ENCODE measurements at regions not wholly inside any gene's neighbourhood (a gene's known extent, or its start where the extent isn't known, plus 50 kb on each side); places are given as distances from the start of the nearest gene placed in this dataset.

DNA sequence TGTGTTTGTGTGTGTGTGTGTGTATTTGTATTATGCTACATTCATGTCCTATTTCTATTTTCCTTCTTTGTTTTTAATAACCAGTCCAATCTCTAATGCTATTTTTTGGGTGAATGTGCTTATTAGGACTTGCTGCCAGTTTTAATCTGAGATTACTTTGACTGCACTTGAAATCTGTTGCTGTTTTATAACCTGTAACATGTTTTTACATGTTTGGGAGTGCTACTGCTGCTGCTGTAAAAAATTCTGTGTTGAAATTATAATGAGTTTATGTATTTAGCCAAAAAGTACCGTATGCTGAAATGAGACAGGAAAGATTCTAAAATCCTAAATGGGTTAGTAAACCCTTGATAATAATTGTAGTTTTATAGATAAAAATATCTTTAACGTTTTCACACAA is 104.7 kb upstream of the SSBP2 start:
- no peak for DNase-seq

More for the DNA sequence above, 104.7 kb upstream of the SSBP2 start:
- WGBS, 2 experiments (ENCODE audit: extremely low coverage in 2 of 2, insufficient read length in 1 of 2) = no CpG with 5 or more reads among the region's 2 CpGs
- Histone ChIP-seq H3K23ac (ENCODE audit: low read depth, low read length) (no peak overlapping the region), H2AFZ (replicated peaks; ENCODE audit: low read length, poor library complexity) (no peak overlapping the region), H3K18ac (ENCODE audit: low read depth, low read length) (no peak overlapping the region; the same call in 1 of the 2 replicates), H2BK120ac (ENCODE audit: low read depth, low read length) (no peak overlapping the region), H3K14ac (replicated peaks; ENCODE audit: low read depth, low read length) (no peak overlapping the region), H3K79me1 (ENCODE audit: low read depth in 1 of 2, low read length in 2 of 2) (peaks cover 0 to 6% of the 10 kb centered on the region in 2 experiments; a peak in 2 of 4 replicates), H3K27ac (ENCODE audit: insufficient read depth, low read length) (no peak overlapping the region), H2AK9ac (replicated peaks; ENCODE audit: low read depth, low read length, poor library complexity) (no peak overlapping the region), H3K4me3 (ENCODE audit: insufficient read depth, low read depth, low read length) (no peak overlapping the region), H2AK5ac (ENCODE audit: low read depth, low read length) (no peak overlapping the region), H3K4me2 (ENCODE audit: low read depth, low read length) (no peak overlapping the region), H3K4me1 (ENCODE audit: control insufficient read depth, insufficient read depth, low read length) (peaks cover 17% of the 10 kb centered on the region), H4K20me1 (ENCODE audit: insufficient read depth, low read length) (no peaks in the 10 kb centered on the region), H2BK20ac (ENCODE audit: low read depth, low read length) (no peak overlapping the region), H2BK15ac (ENCODE audit: low read depth, low read length) (no peak overlapping the region), H4K8ac (ENCODE audit: low read depth in 2 of 2, low read length in 2 of 2) (no peak overlapping the region; a peak in 1 of 4 replicates), H2BK5ac (ENCODE audit: low read depth, low read length, poor library complexity, severe bottlenecking) (no peak overlapping the region), H3K4ac (ENCODE audit: low read depth, low read length) (no peak overlapping the region), H4K5ac (ENCODE audit: low read depth, low read length) (no peak overlapping the region), H3K9ac (ENCODE audit: low read depth, low read length) (no peak overlapping the region), H3K56ac (ENCODE audit: extremely low read depth, insufficient read depth, low read length) (no peak overlapping the region), H4K91ac (ENCODE audit: insufficient read depth, low read depth, low read length) (no peak overlapping the region), H3K9me3 (ENCODE audit: control insufficient read depth, insufficient read depth, low read length) (no peaks in the 10 kb centered on the region), H3K9me1 (ENCODE audit: insufficient read depth, low read length) (peaks cover 9% of the 10 kb centered on the region; the same call in 1 of the 2 replicates), H3K36me3 (ENCODE audit: control insufficient read depth, insufficient read depth, low read length) (no peaks in the 10 kb centered on the region), H3K27me3 (ENCODE audit: control insufficient read depth, insufficient read depth, low read length) (no peaks in the 10 kb centered on the region; the same call in 1 of the 2 replicates)
- BruUV-seq (replicated peaks) = no TSS peak
- in situ Hi-C loops (cut with MboI; ENCODE audit: low sequenced_read_pairs) = loop anchor here (10.0 kb wide), 2 partner anchors 309 to 431 kb away; no protein-coding TSS in a partner anchor
- dilution Hi-C loops (cut with HindIII; ENCODE audit: low sequenced_read_pairs, unreplicated experiment) = no loop called here
- no peak for ATAC-seq (ENCODE audit: low read depth)
- TF ChIP-seq MAZ (IDR thresholded peaks at IDR 0.05; ENCODE audit: borderline replicate concordance, low read depth, low read length) (no peak), CEBPB (IDR thresholded peaks at IDR 0.05; ENCODE audit: low read depth, low read length) (no peak), RFX5 (IDR thresholded peaks at IDR 0.05; ENCODE audit: low read depth, low read length) (no peak), RAD21 (IDR thresholded peaks at IDR 0.05; ENCODE audit: low read length) (no peak), FOS (IDR thresholded peaks at IDR 0.05; ENCODE audit: low read depth, low read length) (no peak), MAFK (IDR thresholded peaks at IDR 0.05; ENCODE audit: low read depth, low read length) (no peak), BHLHE40 (IDR thresholded peaks at IDR 0.05; ENCODE audit: low read depth, low read length) (no peak), SMC3 (IDR thresholded peaks at IDR 0.05; ENCODE audit: low read depth, low read length) (no peak), RCOR1 (IDR thresholded peaks at IDR 0.05; ENCODE audit: insufficient replicate concordance, low read length) (no peak), CHD1 (IDR thresholded peaks at IDR 0.05; ENCODE audit: low read depth, low read length) (no peak), NFE2L2 (IDR thresholded peaks at IDR 0.05; ENCODE audit: low read depth, low read length) (no peak), POLR2A (IDR thresholded peaks at IDR 0.05; ENCODE audit: low read depth, low read length) (no peak), MXI1 (IDR thresholded peaks at IDR 0.05; ENCODE audit: borderline replicate concordance, low read depth, low read length) (no peak)
- TF ChIP-seq, protein P1, sequence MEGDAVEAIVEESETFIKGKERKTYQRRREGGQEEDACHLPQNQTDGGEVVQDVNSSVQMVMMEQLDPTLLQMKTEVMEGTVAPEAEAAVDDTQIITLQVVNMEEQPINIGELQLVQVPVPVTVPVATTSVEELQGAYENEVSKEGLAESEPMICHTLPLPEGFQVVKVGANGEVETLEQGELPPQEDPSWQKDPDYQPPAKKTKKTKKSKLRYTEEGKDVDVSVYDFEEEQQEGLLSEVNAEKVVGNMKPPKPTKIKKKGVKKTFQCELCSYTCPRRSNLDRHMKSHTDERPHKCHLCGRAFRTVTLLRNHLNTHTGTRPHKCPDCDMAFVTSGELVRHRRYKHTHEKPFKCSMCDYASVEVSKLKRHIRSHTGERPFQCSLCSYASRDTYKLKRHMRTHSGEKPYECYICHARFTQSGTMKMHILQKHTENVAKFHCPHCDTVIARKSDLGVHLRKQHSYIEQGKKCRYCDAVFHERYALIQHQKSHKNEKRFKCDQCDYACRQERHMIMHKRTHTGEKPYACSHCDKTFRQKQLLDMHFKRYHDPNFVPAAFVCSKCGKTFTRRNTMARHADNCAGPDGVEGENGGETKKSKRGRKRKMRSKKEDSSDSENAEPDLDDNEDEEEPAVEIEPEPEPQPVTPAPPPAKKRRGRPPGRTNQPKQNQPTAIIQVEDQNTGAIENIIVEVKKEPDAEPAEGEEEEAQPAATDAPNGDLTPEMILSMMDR (conservative IDR thresholded peaks at IDR 0.05; ENCODE audit: low read depth, low read length) = no peak
- TF ChIP-seq, protein P2, sequence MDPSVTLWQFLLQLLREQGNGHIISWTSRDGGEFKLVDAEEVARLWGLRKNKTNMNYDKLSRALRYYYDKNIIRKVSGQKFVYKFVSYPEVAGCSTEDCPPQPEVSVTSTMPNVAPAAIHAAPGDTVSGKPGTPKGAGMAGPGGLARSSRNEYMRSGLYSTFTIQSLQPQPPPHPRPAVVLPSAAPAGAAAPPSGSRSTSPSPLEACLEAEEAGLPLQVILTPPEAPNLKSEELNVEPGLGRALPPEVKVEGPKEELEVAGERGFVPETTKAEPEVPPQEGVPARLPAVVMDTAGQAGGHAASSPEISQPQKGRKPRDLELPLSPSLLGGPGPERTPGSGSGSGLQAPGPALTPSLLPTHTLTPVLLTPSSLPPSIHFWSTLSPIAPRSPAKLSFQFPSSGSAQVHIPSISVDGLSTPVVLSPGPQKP (IDR thresholded peaks at IDR 0.05; ENCODE audit: borderline replicate concordance, low read depth, low read length) = no peak
- TF ChIP-seq, protein P3, sequence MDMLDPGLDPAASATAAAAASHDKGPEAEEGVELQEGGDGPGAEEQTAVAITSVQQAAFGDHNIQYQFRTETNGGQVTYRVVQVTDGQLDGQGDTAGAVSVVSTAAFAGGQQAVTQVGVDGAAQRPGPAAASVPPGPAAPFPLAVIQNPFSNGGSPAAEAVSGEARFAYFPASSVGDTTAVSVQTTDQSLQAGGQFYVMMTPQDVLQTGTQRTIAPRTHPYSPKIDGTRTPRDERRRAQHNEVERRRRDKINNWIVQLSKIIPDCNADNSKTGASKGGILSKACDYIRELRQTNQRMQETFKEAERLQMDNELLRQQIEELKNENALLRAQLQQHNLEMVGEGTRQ (IDR thresholded peaks at IDR 0.05; ENCODE audit: low read depth, low read length) = no peak
- intact Hi-C loops (cut with micrococcal nuclease) = no loop called here
- ChIA-PET POLR2A (ENCODE audit: unreplicated experiment) (no interaction called here), CTCF (interaction anchor here (1.0 kb wide), 1 partner anchor 310 kb away, joined by 4 read pairs; no protein-coding TSS in a partner anchor)
